ENCODE measurements at regions not wholly inside any gene's neighbourhood (a gene's known extent, or its start where the extent isn't known, plus 50 kb on each side); places are given as distances from the start of the nearest gene placed in this dataset.

DNA sequence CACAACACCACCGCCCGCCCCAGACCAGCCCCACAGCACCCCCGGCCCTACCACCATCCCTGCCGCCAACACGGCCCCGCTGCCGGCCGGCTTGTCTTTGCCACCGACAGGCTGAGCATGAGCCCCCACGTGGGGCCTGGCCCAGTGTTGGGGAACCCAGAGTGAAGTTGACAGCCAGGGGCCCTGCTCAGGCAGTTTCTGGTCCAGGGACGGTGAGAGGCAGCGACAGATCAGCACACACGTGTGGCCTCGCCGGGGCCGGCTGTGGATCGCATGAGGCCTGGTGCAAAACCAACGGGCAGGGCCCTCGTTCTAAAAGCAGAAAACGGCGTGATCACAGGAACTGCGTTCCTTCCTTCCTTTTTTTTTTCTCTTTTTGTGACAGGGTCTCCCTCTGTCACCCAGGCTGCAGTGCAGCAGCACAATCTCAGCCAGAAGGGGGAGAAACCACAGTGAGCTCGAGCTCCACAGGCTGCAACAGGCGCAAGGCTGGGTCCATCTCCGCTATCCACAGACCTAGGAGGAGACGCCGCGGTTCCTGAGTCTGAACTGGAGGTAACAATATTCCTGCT lies 50.5 kb upstream of the FBRSL1 start:
- DNase-seq: no peak

DNA sequence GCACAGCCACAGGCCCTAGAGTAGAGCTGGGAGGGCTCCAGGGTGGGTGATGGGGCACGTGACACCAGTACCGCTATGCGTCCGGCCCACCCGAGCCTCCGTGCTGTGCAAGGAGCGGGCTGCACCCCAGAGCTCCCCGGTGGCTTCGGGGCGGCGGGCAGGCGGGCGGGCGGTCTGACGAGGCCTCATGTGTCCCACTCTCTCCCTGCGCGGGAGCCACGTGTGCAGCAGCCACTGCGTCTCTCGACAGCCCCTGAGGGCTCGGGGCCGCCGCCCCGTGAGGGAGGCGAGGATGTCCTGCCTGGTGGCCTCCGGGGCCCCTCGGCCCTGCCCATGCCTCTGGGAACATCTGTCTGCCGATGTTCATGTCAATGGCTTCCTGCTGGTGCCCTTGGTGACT lies 51.2 kb upstream of the FBRSL1 start:
- DNase-seq: no peak

DNA sequence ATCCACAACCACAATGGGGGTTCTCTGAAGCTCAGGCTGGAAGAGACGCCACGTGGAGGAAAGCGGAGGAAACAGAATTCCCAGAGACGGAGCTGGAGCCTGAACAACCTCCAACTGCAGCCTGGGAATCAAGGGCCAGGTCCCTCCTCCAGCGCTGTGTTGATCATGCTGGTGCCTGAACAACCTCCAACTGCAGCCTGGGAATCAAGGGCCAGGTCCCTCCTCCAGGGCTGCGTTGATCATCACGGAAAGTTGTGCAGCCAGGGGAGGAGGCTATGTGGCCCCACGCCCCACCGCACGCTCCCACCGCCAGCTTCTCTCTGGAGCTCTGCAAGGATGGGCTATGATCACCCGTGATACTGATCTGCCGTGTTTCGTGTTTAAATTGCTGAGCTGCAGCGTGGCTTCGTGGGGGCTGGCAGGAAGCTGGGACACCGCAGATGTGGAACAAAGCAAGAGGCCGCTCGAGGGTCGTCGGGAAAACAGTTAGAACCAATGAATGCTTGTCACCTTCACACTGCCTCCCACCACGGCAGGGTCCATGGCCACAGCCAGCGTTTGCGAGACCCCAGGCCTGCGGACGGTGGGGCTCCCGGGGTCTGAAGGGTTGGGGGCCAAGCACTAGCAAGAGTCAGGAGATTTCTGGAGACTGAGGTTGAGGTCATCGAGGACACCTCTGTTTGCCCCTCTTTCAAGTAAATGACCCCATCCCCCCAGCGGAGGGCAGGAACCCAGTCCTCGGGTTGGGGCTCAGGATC lies 51.8 kb upstream of the FBRSL1 start:
- DNase-seq: no peak

DNA sequence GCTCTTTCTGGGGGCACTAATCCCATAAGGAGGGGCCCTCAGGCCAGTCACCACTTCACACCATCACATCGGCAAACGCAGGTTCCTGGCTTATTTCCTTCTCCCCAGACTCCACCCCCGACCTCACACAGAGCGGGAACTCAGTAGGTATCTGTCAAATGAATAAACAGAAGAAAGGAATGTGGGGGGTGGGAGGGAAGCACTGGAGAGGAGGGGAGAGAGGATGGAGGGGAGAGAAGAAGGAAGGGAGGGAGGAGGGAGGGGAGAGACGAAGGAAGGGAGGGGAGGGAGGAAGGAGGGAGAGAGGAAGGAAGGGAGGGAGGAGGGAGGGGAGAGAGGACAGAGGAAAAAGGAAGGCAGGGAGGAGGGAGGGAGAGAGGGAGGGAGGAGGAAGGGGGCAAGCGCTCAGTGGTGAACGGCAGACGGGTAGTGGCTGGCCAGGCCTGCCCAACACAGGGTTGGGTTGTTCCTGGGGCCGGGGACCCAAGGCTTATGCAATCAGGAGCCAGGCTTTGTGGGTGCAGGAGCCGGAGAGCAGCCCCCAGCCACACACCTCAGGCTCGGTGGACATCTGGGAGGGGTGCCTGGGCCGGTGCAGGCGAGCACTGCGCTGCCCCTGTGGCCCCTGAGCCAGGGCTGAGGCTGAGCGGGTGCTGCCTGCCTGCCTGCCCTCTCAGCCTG lies 52.6 kb upstream of the FBRSL1 start:
- no peak for DNase-seq

DNA sequence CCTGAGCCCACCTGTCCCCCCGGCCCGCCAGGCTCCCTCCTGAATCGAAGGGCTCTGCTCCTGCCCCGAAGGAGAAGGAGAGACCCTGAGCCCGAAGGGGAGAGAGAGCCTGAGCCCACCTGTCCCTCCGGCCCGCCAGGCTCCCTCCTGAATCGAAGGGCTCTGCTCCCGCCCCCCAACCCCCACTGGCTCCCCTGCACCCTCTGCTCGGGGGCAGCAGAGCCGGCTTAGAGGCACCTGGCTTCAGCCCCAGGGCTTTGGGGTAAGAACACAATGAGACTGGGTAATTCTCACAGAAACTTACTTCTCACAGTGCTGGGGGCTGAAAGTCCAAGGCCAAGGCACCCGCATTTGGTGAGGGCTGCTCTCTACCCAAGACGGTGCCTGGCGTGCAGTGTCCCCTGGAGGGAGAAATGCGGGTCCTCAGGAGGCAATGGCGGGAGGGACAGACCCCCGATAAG lies 53.1 kb upstream of the FBRSL1 start:
- no peak for DNase-seq

DNA sequence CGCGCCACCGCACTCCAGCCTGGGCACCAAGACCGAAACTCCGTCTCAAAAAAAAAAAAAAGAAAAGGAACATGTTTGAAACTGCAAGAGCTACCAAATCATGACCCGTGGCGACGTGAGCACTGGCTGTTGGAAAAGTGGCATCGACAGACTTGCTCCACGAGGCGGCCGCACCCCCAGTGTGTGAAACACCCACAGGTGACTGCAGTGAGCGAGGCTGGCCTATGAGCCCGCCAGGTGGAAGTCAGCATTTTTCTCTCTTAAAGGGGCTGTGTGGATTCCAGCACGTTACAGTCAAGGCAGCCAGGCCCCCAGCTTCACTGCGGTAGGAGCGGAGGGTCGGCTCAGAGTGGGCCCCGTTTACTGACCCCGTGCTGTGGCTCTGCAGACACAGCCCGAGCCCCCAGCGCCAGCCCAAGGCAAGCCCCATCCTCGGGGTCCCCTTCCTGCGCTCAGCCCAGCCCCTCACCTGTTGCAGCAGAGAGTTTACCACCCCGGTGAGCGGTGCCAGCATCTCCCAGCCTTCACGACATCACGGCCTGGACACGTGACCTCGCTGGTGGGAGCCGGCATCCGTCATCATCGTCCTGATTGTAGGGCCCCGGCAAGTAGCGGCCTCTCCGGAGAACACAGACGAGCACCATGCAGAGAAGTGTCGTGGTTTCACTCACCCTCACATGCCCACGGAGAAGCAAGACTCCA lies 54.3 kb upstream of the FBRSL1 start:
- no peak for DNase-seq

DNA sequence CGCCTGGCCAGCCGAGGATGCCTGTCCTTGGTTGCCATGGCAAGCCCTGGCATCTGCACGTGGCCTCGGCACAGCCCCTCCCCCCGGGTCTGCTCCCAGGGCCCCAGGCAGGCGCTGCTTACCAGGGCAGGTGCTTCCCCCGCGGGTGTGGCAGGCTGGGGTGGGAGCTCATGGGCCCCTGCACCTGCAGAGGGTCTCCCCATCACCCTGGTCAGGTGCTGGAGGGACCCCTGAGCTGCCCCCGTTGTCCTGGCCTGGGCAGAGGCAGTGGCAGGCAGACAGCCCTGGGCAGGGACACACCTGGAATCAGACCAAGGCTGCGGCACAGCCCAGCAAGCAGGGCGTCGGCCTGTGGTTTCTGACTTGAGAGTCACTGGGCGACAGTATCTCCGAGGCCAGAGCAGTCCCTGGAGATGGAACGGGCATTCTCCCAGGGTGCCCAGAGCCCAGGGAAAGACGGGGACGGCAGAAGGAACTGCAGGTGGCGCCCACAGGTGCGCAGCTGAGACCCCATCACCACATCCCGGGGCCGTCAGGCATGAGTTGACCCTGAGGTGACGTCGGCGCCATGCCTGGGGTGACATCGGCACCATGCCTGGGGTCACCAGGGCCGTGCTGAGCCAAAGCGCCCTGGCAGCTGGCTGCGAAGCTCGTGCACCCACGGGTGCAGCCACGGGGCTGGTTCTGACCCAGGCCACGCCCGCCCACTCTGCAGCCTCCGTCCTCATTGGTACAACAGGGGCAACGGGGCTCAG lies 56.1 kb upstream of the FBRSL1 start:
- DNase-seq: no peak

DNA sequence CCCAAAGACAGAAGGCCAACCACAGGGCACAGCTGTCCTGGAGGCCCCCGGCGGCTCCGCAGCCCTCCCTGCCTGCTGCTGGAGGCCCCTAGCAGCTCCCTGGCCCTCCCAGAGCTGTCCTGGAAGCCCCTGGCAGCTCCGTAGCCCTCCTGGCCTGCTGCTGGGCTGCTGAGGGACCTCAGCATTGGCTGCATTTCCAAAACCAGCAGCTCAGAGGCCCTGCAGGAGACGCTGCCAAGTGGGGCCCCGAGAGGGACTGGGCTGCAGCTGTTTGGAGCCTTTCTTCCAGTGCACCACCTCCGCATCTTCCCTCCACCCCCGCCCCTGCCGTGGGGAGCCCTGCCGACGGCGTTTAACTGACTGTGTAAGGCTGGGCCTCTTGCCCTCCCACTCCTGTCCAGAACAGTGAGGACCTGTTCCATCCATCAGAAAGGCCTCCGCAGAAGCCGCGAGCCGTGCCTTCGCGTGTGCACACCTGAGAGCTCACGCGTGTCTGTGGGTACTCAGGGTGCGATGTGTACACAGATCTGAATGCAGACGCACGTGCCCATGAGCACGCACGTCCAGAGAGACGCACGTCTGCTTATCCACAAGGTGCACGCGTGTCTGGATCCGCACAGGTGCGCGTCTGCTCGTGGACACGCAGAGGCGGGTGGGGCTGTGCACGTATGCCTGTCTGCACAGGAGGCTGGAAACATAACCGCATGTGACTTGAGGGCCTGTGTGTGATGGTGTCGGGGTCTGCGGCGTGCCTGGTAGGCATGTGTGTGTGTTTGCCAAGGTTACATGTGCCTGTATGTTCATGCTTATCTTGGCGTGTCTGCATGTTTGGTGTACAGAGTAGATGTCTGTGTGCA lies 57.0 kb upstream of the FBRSL1 start:
- no peak for DNase-seq

DNA sequence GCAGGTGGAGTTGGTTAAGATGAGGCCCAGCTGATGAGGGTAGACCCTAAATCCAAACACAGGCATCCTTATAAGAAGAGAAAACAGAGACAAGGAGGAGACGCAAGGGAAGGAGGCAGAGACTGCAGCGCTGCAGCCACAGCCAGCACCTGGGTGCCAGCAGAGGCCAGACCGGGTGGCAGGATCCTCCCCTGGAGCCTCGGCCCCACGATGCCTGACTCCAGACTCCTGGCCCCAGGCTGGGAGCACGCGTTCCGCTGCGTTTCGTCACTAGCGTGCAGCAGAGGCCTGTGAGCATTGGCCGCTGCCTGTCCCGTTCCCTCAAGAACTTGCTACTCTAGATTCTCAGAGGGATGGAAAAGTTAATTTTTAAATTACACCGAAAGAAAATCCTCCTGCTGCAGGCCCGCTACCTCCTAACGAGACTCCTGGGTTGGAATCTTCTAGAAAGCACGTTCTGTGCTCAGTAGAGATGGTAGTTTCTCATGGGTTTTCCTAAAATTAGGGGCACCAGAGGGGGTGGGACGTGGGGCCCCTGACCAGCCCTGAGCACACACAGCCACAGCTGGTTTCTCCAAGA lies 57.7 kb upstream of the FBRSL1 start:
- no peak for DNase-seq

DNA sequence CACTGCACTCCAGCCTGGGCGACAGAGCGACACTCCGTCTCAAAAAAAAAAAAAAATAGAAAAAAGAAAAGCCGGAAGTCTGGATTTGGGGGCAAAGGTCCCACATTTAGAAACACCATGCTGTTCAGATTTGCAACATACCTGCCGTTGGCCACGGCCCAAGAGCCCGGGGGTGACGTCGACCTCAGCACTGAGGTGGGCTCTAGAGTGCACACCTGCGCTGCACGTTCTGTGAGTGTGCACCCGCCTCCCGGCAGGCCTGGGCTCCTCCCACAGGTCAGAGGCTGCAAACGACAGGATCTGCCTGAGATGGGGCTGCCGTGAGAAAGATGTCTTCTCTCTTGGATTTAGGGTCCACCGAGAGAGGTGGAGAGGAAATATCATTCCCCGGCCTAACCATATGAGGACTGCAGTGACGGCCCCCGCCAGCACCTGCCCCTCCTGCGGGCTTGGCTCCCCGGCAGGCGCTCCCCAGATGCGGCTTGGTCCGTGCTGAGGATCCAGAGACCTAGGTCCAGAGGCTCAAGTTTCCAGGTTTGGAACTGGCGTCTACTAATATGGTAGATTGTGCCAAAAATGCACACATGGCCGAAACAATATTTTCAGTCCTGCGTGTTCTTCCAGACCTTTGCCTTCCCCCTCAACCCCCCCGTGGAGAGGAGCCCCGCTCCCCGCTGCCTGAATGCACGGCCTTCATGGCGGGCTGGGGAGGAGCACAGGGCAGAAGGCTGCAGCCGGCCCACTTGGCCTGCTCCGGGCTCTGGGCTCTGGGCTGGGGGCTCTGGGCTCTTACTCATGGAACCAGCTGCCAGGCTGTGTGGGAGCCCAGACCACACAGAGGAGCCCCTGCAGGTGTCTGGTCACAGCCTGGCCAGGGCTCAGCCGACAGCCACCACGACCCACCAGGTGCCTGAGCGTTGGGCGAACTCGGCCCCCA lies 58.8 kb upstream of the FBRSL1 start:
- DNase-seq: no peak

DNA sequence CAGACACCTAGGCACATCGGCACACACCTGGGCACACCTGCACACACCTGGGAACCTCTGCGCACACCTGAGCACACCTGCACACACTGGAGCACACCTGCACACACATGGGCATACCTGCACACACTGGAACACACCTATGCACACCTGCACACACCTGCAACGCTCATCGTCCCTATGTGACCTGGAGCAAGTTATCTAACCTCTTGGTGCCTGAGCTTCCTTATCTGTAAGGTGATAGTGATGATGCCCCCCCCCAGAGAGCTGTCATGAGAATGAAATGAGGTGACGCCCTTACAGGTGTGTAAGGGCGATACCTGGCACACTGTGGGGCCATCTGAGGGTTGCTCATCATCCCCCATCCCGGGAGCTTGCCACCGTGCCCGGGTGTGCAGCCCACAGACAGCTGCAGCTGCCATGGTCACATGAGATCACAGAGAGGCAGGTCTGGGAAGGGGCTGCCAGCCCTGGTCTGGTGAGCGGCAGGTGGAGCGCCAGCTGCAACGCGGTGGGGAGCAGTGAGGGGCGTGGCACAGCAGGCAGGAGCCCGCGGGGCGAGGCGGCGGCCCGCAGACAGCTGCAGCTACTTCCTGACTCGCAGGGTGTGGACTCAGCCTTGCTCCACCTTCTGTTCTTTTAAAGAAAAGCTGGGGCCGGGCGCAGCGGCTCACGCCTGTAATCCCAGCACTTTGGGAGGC lies 59.9 kb upstream of the FBRSL1 start:
- DNase-seq: no peak

DNA sequence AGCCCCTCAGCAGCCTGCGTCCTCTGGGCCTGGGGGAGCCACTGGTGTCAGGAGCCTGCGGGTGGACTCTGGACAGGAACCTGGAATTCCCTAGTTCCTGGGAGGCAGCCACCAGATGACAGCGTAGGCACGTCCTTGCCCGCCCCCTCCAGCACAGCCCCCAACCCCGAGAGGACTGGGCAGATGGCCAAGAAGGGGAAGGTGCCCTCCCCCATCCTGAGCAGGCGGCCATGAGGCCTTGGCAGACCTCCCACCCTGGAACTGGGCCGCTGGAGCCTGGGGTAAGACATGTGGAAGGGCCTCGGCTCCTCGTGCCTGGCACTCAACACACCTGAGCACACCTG lies 60.4 kb upstream of the FBRSL1 start:
- DNase-seq: no peak

DNA sequence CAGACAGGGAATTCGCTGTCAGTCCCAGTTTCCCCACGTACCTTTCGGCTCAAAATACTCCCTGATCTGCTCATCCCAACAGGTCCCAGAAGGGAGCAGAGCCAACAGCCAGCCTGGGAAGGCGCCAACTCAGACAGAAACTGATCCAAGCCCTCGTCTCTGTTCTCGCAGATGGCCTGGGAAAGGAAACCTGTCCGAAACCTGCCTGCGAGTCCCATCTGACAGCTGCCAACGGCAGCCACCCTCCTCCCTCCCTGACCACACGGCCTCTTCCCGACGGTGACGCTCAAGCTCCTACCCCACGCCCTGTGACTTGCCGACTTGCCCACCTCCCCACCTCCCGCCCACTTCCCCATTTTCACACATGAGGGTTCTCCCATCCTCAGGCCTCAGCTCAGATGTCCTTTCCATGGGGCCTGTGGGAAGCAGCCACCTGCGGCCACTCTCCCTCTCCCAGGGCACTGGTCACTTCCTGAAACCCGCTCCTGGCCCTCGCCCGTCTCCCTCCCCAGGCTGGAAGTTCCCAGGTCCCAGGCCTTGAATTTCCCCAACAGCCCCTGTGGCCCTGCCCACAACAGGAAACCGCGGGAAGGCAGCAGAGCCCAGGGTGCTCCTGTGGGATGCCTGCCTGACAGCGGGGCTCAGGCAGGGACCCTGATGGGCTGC lies 60.9 kb upstream of the FBRSL1 start:
- DNase-seq: no peak

DNA sequence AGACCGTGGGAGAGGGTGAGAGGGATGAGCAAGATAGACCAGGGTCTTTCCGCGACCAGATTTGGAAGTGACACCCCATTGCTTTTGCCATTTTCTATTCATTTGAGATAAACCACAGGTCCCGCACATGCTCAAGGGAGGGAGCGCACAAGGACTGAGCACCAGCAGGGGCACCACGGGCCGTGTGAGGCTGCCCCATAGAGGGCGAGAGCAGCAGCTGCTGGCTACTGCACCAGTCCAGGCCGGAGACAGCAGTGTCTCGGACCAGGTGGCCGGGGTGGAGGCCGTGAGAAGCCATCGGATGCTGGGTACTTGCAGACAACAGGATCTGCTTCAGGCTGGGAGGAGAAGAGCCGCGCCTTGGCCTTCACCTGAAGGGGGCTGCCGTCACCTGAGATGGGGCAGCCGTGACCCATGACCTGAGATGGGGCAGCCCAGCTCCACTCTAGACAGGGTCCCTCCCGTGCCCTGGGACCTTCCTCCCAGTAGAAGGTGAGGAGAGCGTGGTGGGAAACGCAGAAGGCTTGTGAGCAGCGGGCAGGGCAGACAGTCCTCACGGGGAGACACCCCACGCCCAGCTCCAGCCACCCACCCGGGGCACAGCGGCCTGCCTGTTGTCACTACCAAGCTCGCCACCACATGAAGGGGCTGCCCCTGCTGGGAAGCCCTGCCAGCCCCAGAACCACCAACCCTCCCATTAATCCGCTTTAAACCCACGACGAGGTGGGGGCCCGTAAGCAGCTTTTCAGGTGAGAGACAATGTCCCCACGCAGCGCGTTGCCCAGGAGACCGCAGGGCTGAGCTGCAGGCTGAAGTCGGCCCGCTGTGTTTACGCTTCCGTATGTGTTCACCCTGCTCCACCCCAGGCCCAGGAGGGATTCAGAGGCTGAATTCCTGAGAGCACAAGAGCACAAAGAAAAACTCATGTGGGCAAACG lies 61.7 kb upstream of the FBRSL1 start:
- no peak for DNase-seq

DNA sequence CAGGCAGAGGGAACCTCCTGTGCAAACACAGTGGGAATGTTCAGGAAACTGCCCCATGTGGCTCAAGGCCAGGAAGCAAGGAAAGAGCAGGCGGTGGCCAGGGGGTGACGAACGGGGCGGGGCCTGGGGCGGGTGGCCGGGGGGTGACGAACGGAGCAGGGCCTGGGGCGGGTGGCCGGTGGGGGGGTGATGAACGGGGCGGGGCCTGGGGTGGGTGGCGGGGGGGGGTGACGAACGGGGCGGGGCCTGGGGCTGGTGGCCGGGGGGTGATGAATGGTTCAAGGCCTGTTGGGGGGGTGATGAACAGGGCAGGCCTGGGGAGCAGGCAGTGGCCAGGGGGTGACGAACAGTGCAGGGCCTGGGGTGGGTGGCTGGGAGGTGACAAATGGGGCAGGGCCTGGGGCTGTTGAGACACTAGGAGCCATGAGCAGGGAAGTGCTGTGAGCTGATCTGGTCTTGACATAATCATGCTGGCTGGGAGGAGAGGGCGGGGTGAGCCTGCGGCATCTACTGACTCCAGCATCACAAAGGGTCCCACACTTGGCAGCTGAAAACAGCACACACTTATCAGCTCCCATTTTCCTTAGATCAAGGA lies 62.7 kb upstream of the FBRSL1 start:
- DNase-seq: no peak

DNA sequence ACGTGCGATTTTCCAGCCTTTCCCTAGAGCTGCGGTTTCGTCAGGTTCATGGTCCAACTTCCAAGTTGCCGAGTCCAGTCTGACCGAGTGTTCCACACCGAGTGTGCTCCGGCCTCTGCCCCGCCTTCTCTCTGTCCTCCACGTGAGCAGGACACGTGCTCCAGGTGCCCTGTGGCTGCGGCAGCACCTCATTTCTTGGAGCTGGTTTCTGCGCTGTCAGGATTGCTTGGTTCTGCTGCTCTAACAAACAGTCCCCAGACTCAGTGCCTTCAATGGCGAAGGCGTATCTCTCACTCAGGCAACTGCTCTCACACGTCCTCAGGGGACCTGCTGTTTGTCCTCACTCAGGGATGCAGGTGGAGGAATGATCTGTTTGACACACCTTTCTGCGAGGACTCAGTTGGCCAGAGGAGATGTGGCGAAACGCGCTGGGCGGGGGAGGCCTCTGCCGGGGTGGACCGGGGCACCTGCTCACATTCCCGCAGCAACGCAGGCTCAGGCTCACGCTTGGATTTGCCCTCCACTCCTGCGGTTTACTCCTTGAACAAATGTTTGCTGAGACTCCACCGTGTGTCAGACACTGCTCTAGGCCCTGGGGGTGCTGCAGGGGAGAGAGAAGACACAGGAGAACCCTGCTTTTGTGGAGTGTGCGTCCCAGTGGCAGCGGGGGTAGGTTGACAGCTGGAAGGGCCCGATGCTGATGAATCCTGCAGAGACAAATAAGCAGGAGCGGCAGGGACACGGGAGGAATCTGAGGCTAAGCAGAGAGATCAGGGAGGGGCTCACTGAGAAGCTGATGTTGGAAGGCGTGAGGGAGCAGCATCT lies 63.4 kb upstream of the FBRSL1 start:
- no peak for DNase-seq

All from occipital lobe (tissue), 1 donor.